KMS-11 (cell line): ENCODE measurements at regions not wholly inside any gene's neighbourhood (a gene's known extent, or its start where the extent isn't known, plus 50 kb on each side); places are given as distances from the start of the nearest gene placed in this dataset.

Source experiments
- H2AFZ ChIP-seq: fragments of 200-600 bp; sonication (generic); 2 replicates; pipeline ENCODE4 v1.6.1; 2016; ENCODE audit warnings: antibody characterized with exemption, mixed run types, low read depth
- H3K27ac ChIP-seq: fragments of 200-600 bp; sonication (generic); 2 replicates; pipeline ENCODE4 v1.6.1; 2016; ENCODE audit warnings: mild to moderate bottlenecking, mixed run types
- H3K27me3 ChIP-seq: fragments of 200-600 bp; sonication (generic); 2 replicates; pipeline ENCODE4 v1.6.1; 2017; ENCODE audit warnings: mild to moderate bottlenecking, low read depth, mixed run types, moderate library complexity; ENCODE audit not compliant: insufficient read depth
- H3K36me3 ChIP-seq: fragments of 200-600 bp; sonication (generic); 2 replicates; pipeline ENCODE4 v1.6.1; 2017; ENCODE audit warnings: mild to moderate bottlenecking, mixed run types; ENCODE audit not compliant: insufficient read depth
- H3K4me1 ChIP-seq: fragments of 200-600 bp; sonication (generic); 2 replicates; pipeline ENCODE4 v1.6.1; 2016; ENCODE audit warnings: mild to moderate bottlenecking, low read depth, mixed run types; ENCODE audit not compliant: poor library complexity, severe bottlenecking
- H3K4me2 ChIP-seq: fragments of 200-600 bp; sonication (generic); 2 replicates; pipeline ENCODE4 v1.7.0; 2016; ENCODE audit warnings: mild to moderate bottlenecking, mixed run types
- H3K4me3 ChIP-seq: fragments of 200-600 bp; sonication (generic); IDR thresholded peaks from 2 replicates; pipeline ENCODE4 v1.6.1; 2017; ENCODE audit warnings: low read depth, low read length, mixed read lengths; ENCODE audit not compliant: insufficient read depth
- H3K79me2 ChIP-seq: fragments of 200-600 bp; sonication (generic); 2 replicates; pipeline ENCODE4 v1.6.1; 2016; ENCODE audit warnings: low read depth, mixed run types; ENCODE audit not compliant: insufficient read depth
- H3K9ac ChIP-seq: fragments of 200-600 bp; sonication (generic); 2 replicates; pipeline ENCODE4 v1.6.1; 2016; ENCODE audit warnings: mild to moderate bottlenecking, mixed run types
- H4K20me1 ChIP-seq: fragments of 200-600 bp; sonication (generic); 2 replicates; pipeline ENCODE4 v1.6.1; 2016; ENCODE audit warnings: mild to moderate bottlenecking, mixed run types; ENCODE audit not compliant: insufficient read depth
- TF ChIP-seq, protein P1 (sequence below): fragments of 200-600 bp; sonication (generic); conservative IDR thresholded peaks from 2 replicates; pipeline ENCODE4 v1.6.1; 2017; ENCODE audit warnings: low read depth, mild to moderate bottlenecking, antibody characterized with exemption, low read length, moderate library complexity, mixed read lengths

DNA sequence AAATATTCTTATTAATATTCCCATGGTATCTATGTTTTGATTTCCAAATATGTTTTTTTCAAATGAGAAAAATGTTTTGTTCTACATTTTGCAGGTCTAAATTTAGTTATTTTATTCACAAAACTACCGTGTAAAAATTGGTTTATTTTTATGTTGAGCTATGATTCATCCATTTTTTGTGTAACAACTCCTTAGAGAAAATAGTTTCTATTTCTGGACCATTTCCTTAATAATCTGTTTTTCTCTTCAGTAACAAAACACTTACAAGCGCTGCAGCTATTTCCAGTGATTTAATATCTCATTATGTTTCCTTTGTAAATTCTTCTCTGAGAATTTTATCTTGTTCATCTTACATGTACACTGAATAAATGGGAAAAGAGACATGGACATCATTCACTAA lies 550.7 kb upstream of the SLITRK5 start:
- H3K9ac ChIP-seq, result no peak overlapping the region
- no peak overlapping the region for H3K27ac ChIP-seq
- H3K79me2 ChIP-seq, result no peaks in the 10 kb centered on the region
- TF ChIP-seq, protein P1, sequence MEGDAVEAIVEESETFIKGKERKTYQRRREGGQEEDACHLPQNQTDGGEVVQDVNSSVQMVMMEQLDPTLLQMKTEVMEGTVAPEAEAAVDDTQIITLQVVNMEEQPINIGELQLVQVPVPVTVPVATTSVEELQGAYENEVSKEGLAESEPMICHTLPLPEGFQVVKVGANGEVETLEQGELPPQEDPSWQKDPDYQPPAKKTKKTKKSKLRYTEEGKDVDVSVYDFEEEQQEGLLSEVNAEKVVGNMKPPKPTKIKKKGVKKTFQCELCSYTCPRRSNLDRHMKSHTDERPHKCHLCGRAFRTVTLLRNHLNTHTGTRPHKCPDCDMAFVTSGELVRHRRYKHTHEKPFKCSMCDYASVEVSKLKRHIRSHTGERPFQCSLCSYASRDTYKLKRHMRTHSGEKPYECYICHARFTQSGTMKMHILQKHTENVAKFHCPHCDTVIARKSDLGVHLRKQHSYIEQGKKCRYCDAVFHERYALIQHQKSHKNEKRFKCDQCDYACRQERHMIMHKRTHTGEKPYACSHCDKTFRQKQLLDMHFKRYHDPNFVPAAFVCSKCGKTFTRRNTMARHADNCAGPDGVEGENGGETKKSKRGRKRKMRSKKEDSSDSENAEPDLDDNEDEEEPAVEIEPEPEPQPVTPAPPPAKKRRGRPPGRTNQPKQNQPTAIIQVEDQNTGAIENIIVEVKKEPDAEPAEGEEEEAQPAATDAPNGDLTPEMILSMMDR, result no peak
- no peak overlapping the region for H3K4me2 ChIP-seq
- H2AFZ ChIP-seq, result no peak overlapping the region
- H3K4me1 ChIP-seq, result peaks cover 26% of the 10 kb centered on the region
- H4K20me1 ChIP-seq, result no peaks in the 10 kb centered on the region
- H3K27me3 ChIP-seq, result no peaks in the 10 kb centered on the region
- H3K4me3 ChIP-seq, result no peak overlapping the region
- no peaks in the 10 kb centered on the region for H3K36me3 ChIP-seq

DNA sequence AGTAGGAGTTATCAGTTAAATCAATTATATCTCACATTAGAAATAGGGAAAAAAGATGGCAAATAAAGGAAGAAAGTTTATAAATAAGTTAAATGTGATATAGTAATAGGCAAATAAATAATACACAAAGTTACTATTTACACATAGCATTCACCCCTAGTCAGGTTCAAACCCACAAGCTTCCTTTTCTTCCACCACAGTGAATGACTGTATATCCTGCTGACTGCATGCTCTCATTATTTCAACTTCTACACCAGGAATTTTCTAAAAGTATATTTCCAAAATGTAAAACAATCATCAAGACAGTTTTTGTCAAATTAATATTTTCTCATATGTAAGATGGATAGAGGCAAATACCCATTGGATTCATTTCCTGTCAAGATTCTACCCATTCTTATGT lies 548.6 kb upstream of the SLITRK5 start:
- H3K4me3 ChIP-seq, result no peak overlapping the region
- no peak overlapping the region for H3K9ac ChIP-seq
- no peaks in the 10 kb centered on the region for H3K27me3 ChIP-seq
- peaks cover 26% of the 10 kb centered on the region for H3K4me1 ChIP-seq
- H3K27ac ChIP-seq, result no peak overlapping the region
- no peaks in the 10 kb centered on the region for H4K20me1 ChIP-seq
- H3K4me2 ChIP-seq, result no peak overlapping the region
- H2AFZ ChIP-seq, result no peak overlapping the region
- TF ChIP-seq, protein P1, result no peak
- H3K79me2 ChIP-seq, result no peaks in the 10 kb centered on the region
- no peaks in the 10 kb centered on the region for H3K36me3 ChIP-seq

DNA sequence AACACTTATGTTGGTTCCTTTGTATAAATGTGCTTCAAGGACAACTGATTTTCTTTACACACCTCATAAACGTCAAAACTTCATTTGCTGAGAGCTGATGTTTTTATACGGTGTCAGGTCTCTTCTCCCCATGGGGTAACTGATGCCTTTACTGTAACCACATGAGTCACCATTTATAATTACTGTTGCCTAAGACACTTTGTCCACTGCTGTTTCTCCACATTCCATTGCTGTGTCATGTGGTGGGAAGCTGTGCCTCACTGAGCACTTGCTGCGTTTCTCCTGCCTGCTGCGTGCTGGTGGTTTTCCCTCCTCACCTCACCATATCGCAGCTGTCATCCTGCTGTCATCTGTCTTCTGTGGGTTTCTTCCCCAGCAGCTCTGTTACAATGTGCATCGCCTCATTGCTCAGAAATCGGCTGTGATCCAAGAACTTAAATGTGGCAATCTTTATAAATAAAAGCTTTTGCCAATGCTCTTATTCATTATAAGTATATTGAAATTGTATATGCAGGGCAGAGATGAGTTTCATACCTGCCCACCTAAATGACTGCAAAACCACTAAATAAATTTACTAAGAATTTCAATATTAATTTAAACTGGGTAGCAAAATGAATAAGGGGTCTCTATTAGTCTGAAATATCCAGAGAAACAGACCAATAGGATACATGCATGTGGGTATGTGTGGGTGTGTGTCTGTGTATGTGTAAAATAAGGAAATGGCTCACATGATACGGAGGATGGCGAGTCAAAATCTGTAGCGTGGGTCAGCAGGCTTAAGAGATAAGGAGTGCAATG lies 547.0 kb upstream of the SLITRK5 start:
- no peak overlapping the region for H3K4me3 ChIP-seq
- no peaks in the 10 kb centered on the region for H3K79me2 ChIP-seq
- peak overlapping the region; percentile 39; the same call in 1 of the 2 replicates for H3K4me2 ChIP-seq
- H4K20me1 ChIP-seq, result no peaks in the 10 kb centered on the region
- peak overlapping the region; percentile 45 for H3K27ac ChIP-seq
- peaks cover 26% of the 10 kb centered on the region for H3K4me1 ChIP-seq
- TF ChIP-seq, protein P1, result no peak
- no peak overlapping the region for H3K9ac ChIP-seq
- no peaks in the 10 kb centered on the region for H3K36me3 ChIP-seq
- no peaks in the 10 kb centered on the region for H3K27me3 ChIP-seq
- no peak overlapping the region; the same call in 1 of the 2 replicates for H2AFZ ChIP-seq

DNA sequence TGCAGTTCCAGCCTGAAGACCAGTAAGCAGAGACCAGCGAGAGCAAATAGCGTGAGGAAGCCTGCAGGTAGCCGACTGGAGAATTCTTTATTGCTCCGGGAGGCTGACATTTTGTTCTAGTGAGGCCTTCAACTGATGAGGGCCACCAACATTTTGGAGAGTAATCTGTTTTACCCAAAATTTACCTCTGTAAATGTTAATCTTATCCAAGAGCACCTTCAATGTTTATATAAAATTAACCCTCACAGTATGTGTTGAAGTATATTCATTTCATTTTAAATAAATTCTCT lies 546.4 kb upstream of the SLITRK5 start:
- H2AFZ ChIP-seq, result no peak overlapping the region
- no peaks in the 10 kb centered on the region for H3K79me2 ChIP-seq
- no peaks in the 10 kb centered on the region for H3K36me3 ChIP-seq
- no peaks in the 10 kb centered on the region for H4K20me1 ChIP-seq
- no peak overlapping the region for H3K9ac ChIP-seq
- H3K4me1 ChIP-seq, result peaks cover 26% of the 10 kb centered on the region
- peak overlapping the region; percentile 39; the same call in 1 of the 2 replicates for H3K4me2 ChIP-seq
- no peaks in the 10 kb centered on the region for H3K27me3 ChIP-seq
- no peak overlapping the region for H3K4me3 ChIP-seq
- TF ChIP-seq, protein P1, result no peak
- no peak overlapping the region for H3K27ac ChIP-seq
